ENCODE measurements at regions not wholly inside any gene's neighbourhood (a gene's known extent, or its start where the extent isn't known, plus 50 kb on each side); places are given as distances from the start of the nearest gene placed in this dataset.

DNA sequence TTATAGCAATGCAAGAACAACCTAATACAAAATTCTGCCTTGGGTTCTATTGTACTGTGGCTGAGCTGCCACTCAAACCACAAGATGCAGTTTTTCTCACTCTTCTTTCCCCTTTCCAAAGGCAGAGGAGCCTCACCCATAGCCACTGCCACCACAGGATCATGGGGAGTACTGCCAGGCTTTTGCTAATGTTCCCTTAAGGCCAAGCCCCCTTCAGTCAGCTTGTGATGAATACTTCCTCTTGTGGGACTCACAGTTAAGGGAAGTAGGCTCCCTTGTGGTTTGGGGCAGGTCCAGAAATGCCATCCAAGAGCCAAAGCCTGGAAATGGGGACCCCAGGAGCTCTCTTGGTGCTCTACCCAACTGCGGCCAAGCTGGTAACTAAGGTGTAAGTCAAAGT, 258.7 kb downstream of the SPATA31D1 start:
- Histone ChIP-seq H4K20me1 (ENCODE audit: control insufficient read depth, insufficient read depth, low read length, poor library complexity, severe bottlenecking) (no peaks in the 10 kb centered on the region), H3K4me3 (ENCODE audit: control extremely low read depth in 1 of 5, extremely low read depth in 1 of 5, insufficient read depth in 1 of 5, low read depth in 2 of 5, low read length in 4 of 5) (no peak overlapping the region), H2AFZ (ENCODE audit: insufficient read depth, low read depth, low read length, poor library complexity, severe bottlenecking) (no peak overlapping the region), H3K27ac (ENCODE audit: low read length in 2 of 2) (no peak overlapping the region), H3K4me2 (replicated peaks; ENCODE audit: low read depth, low read length, poor library complexity, severe bottlenecking) (no peak overlapping the region), H3K27me3 (replicated peaks in 1 of 4; ENCODE audit: control extremely low read depth in 1 of 4, control insufficient read depth in 3 of 4, insufficient read depth in 4 of 4, low read length in 3 of 4) (no peaks in the 10 kb centered on the region), H3K79me2 (ENCODE audit: control insufficient read depth, insufficient read depth, low read length) (no peaks in the 10 kb centered on the region), H3K9me3 (ENCODE audit: control extremely low read depth in 1 of 3, control insufficient read depth in 2 of 3, insufficient read depth in 1 of 3, low read length in 2 of 3) (peaks cover 0 to 11% (median 0%) of the 10 kb centered on the region in 3 donors), H3K36me3 (replicated peaks in 1 of 2; ENCODE audit: control extremely low read depth in 1 of 2, control insufficient read depth in 1 of 2, extremely low read depth in 1 of 2, insufficient read depth in 2 of 2, low read length in 1 of 2) (no peaks in the 10 kb centered on the region), H3K4me1 (ENCODE audit: control insufficient read depth in 2 of 2, insufficient read depth in 2 of 2, low read length in 2 of 2) (peaks cover 16% of the 10 kb centered on the region in 2 donors), H3K9ac (ENCODE audit: low read length) (no peak overlapping the region)
- no peak for ATAC-seq (ENCODE audit: low read depth)
- no CpG with 5 or more reads among the region's 1 CpG for WGBS (ENCODE audit: insufficient coverage)
- TF ChIP-seq EZH2 (IDR thresholded peaks at IDR 0.05; ENCODE audit: borderline replicate concordance, insufficient read depth, low read depth, low read length, poor library complexity, severe bottlenecking) = no peak
- TF ChIP-seq, protein P1, sequence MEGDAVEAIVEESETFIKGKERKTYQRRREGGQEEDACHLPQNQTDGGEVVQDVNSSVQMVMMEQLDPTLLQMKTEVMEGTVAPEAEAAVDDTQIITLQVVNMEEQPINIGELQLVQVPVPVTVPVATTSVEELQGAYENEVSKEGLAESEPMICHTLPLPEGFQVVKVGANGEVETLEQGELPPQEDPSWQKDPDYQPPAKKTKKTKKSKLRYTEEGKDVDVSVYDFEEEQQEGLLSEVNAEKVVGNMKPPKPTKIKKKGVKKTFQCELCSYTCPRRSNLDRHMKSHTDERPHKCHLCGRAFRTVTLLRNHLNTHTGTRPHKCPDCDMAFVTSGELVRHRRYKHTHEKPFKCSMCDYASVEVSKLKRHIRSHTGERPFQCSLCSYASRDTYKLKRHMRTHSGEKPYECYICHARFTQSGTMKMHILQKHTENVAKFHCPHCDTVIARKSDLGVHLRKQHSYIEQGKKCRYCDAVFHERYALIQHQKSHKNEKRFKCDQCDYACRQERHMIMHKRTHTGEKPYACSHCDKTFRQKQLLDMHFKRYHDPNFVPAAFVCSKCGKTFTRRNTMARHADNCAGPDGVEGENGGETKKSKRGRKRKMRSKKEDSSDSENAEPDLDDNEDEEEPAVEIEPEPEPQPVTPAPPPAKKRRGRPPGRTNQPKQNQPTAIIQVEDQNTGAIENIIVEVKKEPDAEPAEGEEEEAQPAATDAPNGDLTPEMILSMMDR (IDR thresholded peaks at IDR 0.05) = no peak
- no peaks in the 10 kb centered on the region for H3K9me3 Mint-ChIP-seq (ENCODE audit: insufficient read depth)
- intact Hi-C loops (cut with micrococcal nuclease) = no loop called here
- H3K27ac Mint-ChIP-seq = no peak overlapping the region
- peak; percentile 23 for DNase-seq
- H3K27me3 Mint-ChIP-seq = no peaks in the 10 kb centered on the region
- H3K4me1 Mint-ChIP-seq = peaks cover 23% of the 10 kb centered on the region
- ChIA-PET CTCF (no interaction called here), POLR2A (no interaction called here)
- H3K4me3 Mint-ChIP-seq = no peak overlapping the region

DNA sequence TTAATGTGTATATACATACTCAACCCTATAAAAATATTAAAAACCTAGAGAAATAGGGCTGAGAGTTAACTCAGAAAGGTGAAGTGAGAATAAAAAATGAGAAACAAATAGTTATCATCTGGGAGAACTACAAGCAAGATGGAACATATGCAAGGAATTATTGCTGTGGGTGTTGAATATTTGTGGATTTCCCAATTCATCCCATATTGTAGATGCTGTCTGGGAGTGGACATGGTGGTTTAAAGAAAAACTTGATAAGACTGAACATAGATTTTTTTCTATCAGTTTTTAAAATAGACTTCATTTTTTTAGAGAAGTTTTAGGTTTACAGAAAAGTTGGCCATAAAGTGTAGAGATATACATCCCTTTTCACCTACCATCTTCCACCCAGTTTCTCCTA, 263.5 kb downstream of the SPATA31D1 start:
- Histone ChIP-seq H3K4me2 (replicated peaks; ENCODE audit: low read depth, low read length, poor library complexity, severe bottlenecking) (no peak overlapping the region), H3K79me2 (ENCODE audit: control insufficient read depth, insufficient read depth, low read length) (no peaks in the 10 kb centered on the region), H2AFZ (ENCODE audit: insufficient read depth, low read depth, low read length, poor library complexity, severe bottlenecking) (no peak overlapping the region), H3K9me3 (ENCODE audit: control extremely low read depth in 1 of 3, control insufficient read depth in 2 of 3, insufficient read depth in 1 of 3, low read length in 2 of 3) (peaks cover 0 to under 1% (median 0%) of the 10 kb centered on the region in 3 donors), H3K27ac (ENCODE audit: low read length in 2 of 2) (no peak overlapping the region), H4K20me1 (ENCODE audit: control insufficient read depth, insufficient read depth, low read length, poor library complexity, severe bottlenecking) (no peaks in the 10 kb centered on the region), H3K4me3 (ENCODE audit: control extremely low read depth in 1 of 5, extremely low read depth in 1 of 5, insufficient read depth in 1 of 5, low read depth in 2 of 5, low read length in 4 of 5) (no peak overlapping the region), H3K27me3 (replicated peaks in 1 of 4; ENCODE audit: control extremely low read depth in 1 of 4, control insufficient read depth in 3 of 4, insufficient read depth in 4 of 4, low read length in 3 of 4) (no peaks in the 10 kb centered on the region), H3K36me3 (replicated peaks in 1 of 2; ENCODE audit: control extremely low read depth in 1 of 2, control insufficient read depth in 1 of 2, extremely low read depth in 1 of 2, insufficient read depth in 2 of 2, low read length in 1 of 2) (no peaks in the 10 kb centered on the region), H3K4me1 (ENCODE audit: control insufficient read depth in 2 of 2, insufficient read depth in 2 of 2, low read length in 2 of 2) (peaks cover 7% of the 10 kb centered on the region in 2 donors), H3K9ac (ENCODE audit: low read length) (no peak overlapping the region)
- ATAC-seq (ENCODE audit: low read depth) (no peak), DNase-seq (no peak)
- TF ChIP-seq EZH2 (IDR thresholded peaks at IDR 0.05; ENCODE audit: borderline replicate concordance, insufficient read depth, low read depth, low read length, poor library complexity, severe bottlenecking) = no peak
- TF ChIP-seq, protein P1 (IDR thresholded peaks at IDR 0.05) = no peak
- Mint-ChIP-seq H3K27me3 (no peaks in the 10 kb centered on the region), H3K4me1 (peaks cover 11% of the 10 kb centered on the region), H3K4me3 (no peak overlapping the region), H3K9me3 (ENCODE audit: insufficient read depth) (no peaks in the 10 kb centered on the region), H3K27ac (no peak overlapping the region)
- ChIA-PET POLR2A (no interaction called here), CTCF (no interaction called here)
- intact Hi-C loops (cut with micrococcal nuclease) = no loop called here
